BE2C (cell line): ENCODE measurements at regions not wholly inside any gene's neighbourhood (a gene's known extent, or its start where the extent isn't known, plus 50 kb on each side); places are given as distances from the start of the nearest gene placed in this dataset.

Experiments used
- DNase-seq: peaks from one replicate; pipeline ENCODE4 v3.0.0-alpha.2; 2020
- H3K27me3 ChIP-seq: fragments of 250-450 bp; sonication (Bioruptor Pico); 2 replicates; pipeline ENCODE4 v1.5.1; 2020; ENCODE audit warnings: mild to moderate bottlenecking
- H3K36me3 ChIP-seq: fragments of 250-450 bp; sonication (Bioruptor Pico); 2 replicates; pipeline ENCODE4 v1.5.1; 2020; ENCODE audit warnings: mild to moderate bottlenecking
- H3K4me1 ChIP-seq: fragments of 250-450 bp; sonication (Bioruptor Pico); 2 replicates; pipeline ENCODE4 v1.5.1; 2020
- H3K4me3 ChIP-seq: 2 replicates; pipeline ENCODE4 v1.5.1; 2011; ENCODE audit warnings: low read depth, low read length
- H3K9me3 ChIP-seq: fragments of 250-450 bp; sonication (Bioruptor Pico); 2 replicates; pipeline ENCODE4 v1.5.1; 2020
- CTCF ChIP-seq: IDR thresholded peaks from 2 replicates; pipeline ENCODE4 v1.5.1; 2012; ENCODE audit warnings: mild to moderate bottlenecking, low read depth, low read length

- no peaks in the 10 kb centered on the region for H3K9me3 ChIP-seq
- no peak for TF ChIP-seq CTCF
- H3K4me1 ChIP-seq: no peaks in the 10 kb centered on the region
- 0 out of 2 replicates have a peak, but pooled peaks cover 5% of the 10 kb centered on the region for H3K27me3 ChIP-seq
- H3K4me3 ChIP-seq: no peak overlapping the region
- no peaks in the 10 kb centered on the region for H3K36me3 ChIP-seq
- DNase-seq: no peak
Measured at GRCh38 chr22:49446759-49447710, 380.6 kb downstream of the BRD1 start.

GRCh38 chr22:49446145-49446758 lies 381.4 kb downstream of the BRD1 start:
- H3K27me3 ChIP-seq: 0 out of 2 replicates have a peak, but pooled peaks cover 5% of the 10 kb centered on the region
- no peaks in the 10 kb centered on the region for H3K4me1 ChIP-seq
- no peaks in the 10 kb centered on the region for H3K36me3 ChIP-seq
- H3K9me3 ChIP-seq: no peaks in the 10 kb centered on the region
- TF ChIP-seq CTCF: no peak
- H3K4me3 ChIP-seq: no peak overlapping the region
- DNase-seq: no peak

GRCh38 chr22:49444781-49445180 lies 382.9 kb downstream of the BRD1 start:
- H3K9me3 ChIP-seq: no peaks in the 10 kb centered on the region

GRCh38 chr22:49440931-49441330 lies 386.7 kb downstream of the BRD1 start:
- Histone ChIP-seq H3K27me3 (peaks cover 3% of the 10 kb centered on the region; the same call in 1 of the 2 replicates), H3K4me3 (no peak overlapping the region), H3K4me1 (no peaks in the 10 kb centered on the region), H3K9me3 (no peaks in the 10 kb centered on the region), H3K36me3 (no peaks in the 10 kb centered on the region)
- TF ChIP-seq CTCF: no peak
- no peak for DNase-seq

More at GRCh38 chr22:49444781-49445180, 382.9 kb downstream of the BRD1 start:
- Histone ChIP-seq H3K27me3 (peaks cover 8% of the 10 kb centered on the region; the same call in 1 of the 2 replicates), H3K36me3 (no peaks in the 10 kb centered on the region), H3K4me3 (no peak overlapping the region), H3K4me1 (no peaks in the 10 kb centered on the region)
- no peak for DNase-seq
- TF ChIP-seq CTCF: no peak

- H3K9me3 ChIP-seq: no peaks in the 10 kb centered on the region
- H3K36me3 ChIP-seq: no peaks in the 10 kb centered on the region
- H3K4me1 ChIP-seq: no peaks in the 10 kb centered on the region
- no peak for DNase-seq
- no peak for TF ChIP-seq CTCF
- peaks cover 3% of the 10 kb centered on the region; the same call in 1 of the 2 replicates for H3K27me3 ChIP-seq
- H3K4me3 ChIP-seq: no peak overlapping the region
Measured at GRCh38 chr22:49439373-49439772, 388.3 kb downstream of the BRD1 start.
